SK-N-MC (cell line): ENCODE measurements at regions not wholly inside any gene's neighbourhood (a gene's known extent, or its start where the extent isn't known, plus 50 kb on each side); places are given as distances from the start of the nearest gene placed in this dataset.

Experiments used
- EZH2 ChIP-seq: fragments of 200-600 bp; sonication (generic); IDR thresholded peaks from one replicate; pipeline ENCODE4 v1.6.1; 2017; ENCODE audit warnings: antibody characterized with exemption
- FOXP2 ChIP-seq: optimal IDR thresholded peaks from 2 replicates; pipeline ENCODE3; 2011; ENCODE audit warnings: mild to moderate bottlenecking, moderate library complexity; ENCODE audit not compliant: insufficient read depth; ENCODE audit errors: extremely low read length, control extremely low read depth
- POLR2AphosphoS5 ChIP-seq: IDR thresholded peaks from 2 replicates; pipeline ENCODE4 v1.6.1; 2012; ENCODE audit warnings: mild to moderate bottlenecking, low read depth, low read length, borderline replicate concordance

DNA sequence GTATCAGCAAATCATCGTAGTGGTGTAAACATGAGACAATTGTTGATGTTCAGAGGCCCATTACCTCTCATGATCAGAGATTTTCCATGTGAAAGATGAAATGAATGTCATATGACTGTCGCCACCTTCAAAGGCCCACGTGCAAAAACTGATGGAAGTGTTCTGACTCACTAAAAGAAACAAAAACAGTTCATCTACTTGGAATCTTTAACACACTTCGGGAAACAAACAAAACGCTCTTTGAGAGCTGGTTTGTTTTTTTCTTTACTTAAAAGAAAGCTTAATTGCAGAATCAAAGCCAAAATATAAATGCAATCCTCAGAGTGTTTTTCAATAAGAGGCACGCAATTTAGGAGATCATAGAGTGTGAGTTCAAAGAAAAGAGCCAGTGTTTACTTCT lies 100.8 kb downstream of the PLPPR4 start:
- TF ChIP-seq POLR2AphosphoS5, result no peak
- TF ChIP-seq EZH2, result no peak
- no peak for TF ChIP-seq FOXP2
